Vagina (tissue), 2 donors: ENCODE measurements at regions not wholly inside any gene's neighbourhood (a gene's known extent, or its start where the extent isn't known, plus 50 kb on each side); places are given as distances from the start of the nearest gene placed in this dataset.

ENCODE experiments used
- DNase-seq, 2 donors: peaks; one replicate each; pipeline ENCODE4 v3.0.0-alpha.2; 2017; ENCODE audit errors: extremely low spot score in 2 of 2
- H3K27ac ChIP-seq: fragments of 200-600 bp; sonication (generic); one replicate; pipeline ENCODE4 v1.5.1; 2019
- H3K27me3 ChIP-seq: fragments of 200-600 bp; sonication (generic); one replicate; pipeline ENCODE4 v1.5.1; 2019
- H3K36me3 ChIP-seq, 2 donors: fragments of 200-600 bp; sonication (generic); one replicate each; pipeline ENCODE4 v1.5.1; 2017 to 2019
- H3K4me1 ChIP-seq: fragments of 200-600 bp; sonication (generic); one replicate; pipeline ENCODE4 v1.5.1; 2019
- H3K4me3 ChIP-seq, 2 donors: fragments of 200-600 bp; sonication (generic); 1 replicate in 1 of 2; 2 replicates in 1 of 2; pipeline ENCODE4 v1.5.1; 2016 to 2019
- H3K9me3 ChIP-seq: fragments of 200-600 bp; sonication (generic); one replicate; pipeline ENCODE4 v1.5.1; 2019
- CTCF ChIP-seq, 3 experiments: fragments of 450-650 bp in 2 of 3; fragments of 200-600 bp in 1 of 3; sonication (generic) in 1 of 3; IDR thresholded peaks; one replicate each; pipeline ENCODE4 v1.5.1; 2017 to 2019; ENCODE audit warnings: antibody characterized with exemption in 3 of 3, mild to moderate bottlenecking in 2 of 3, moderate library complexity in 2 of 3
- POLR2A ChIP-seq, 2 donors: fragments of 450-650 bp; IDR thresholded peaks; one replicate each; pipeline ENCODE4 v1.6.1; 2017; ENCODE audit warnings: antibody characterized with exemption in 2 of 2, mild to moderate bottlenecking in 2 of 2, moderate library complexity in 2 of 2
- POLR2AphosphoS5 ChIP-seq, 2 donors: sonication (generic); formaldehyde crosslinking; IDR thresholded peaks; one replicate each; pipeline ENCODE4 v1.9.0; 2017; ENCODE audit warnings: antibody characterized with exemption in 2 of 2, mild to moderate bottlenecking in 2 of 2, low read depth in 1 of 2; ENCODE audit not compliant: insufficient read depth in 1 of 2
- intact Hi-C: fragments of 100-400 bp; cut with DNase I; formaldehyde crosslinking; loops from one replicate; pipeline ENCODE4 v1.15.1; 2023

GRCh38 chr2:239865059-239865639 is 160.0 kb downstream of the NDUFA10 start:
- Histone ChIP-seq H3K36me3 (no peaks in the 10 kb centered on the region), H3K27ac (no peak overlapping the region), H3K27me3 (no peaks in the 10 kb centered on the region), H3K4me3 (no peak overlapping the region), H3K4me1 (no peaks in the 10 kb centered on the region), H3K9me3 (no peaks in the 10 kb centered on the region)
- intact Hi-C loops = no loop called here
- peak in 1 of 2 donors; percentile 90 for DNase-seq
- no peak for TF ChIP-seq POLR2AphosphoS5 (IDR thresholded peaks at IDR 0.05; ENCODE audit: insufficient read depth in 1 of 2, low read depth in 1 of 2)
- TF ChIP-seq CTCF (IDR thresholded peaks at IDR 0.05) = no peak
- no peak for TF ChIP-seq POLR2A (IDR thresholded peaks at IDR 0.05)

GRCh38 chr2:239864247-239865058 is 160.7 kb downstream of the NDUFA10 start:
- Histone ChIP-seq H3K4me1 (no peaks in the 10 kb centered on the region), H3K4me3 (no peak overlapping the region), H3K9me3 (no peaks in the 10 kb centered on the region), H3K27ac (no peak overlapping the region), H3K27me3 (no peaks in the 10 kb centered on the region), H3K36me3 (no peaks in the 10 kb centered on the region)
- DNase-seq = peak; percentile 44 to 70
- intact Hi-C loops = no loop called here
- TF ChIP-seq CTCF (IDR thresholded peaks at IDR 0.05) = no peak
- TF ChIP-seq POLR2AphosphoS5 (IDR thresholded peaks at IDR 0.05; ENCODE audit: insufficient read depth in 1 of 2, low read depth in 1 of 2) = no peak
- no peak for TF ChIP-seq POLR2A (IDR thresholded peaks at IDR 0.05)

- H3K9me3 ChIP-seq = no peaks in the 10 kb centered on the region
- intact Hi-C loops = no loop called here
These were observed 162.5 kb downstream of the NDUFA10 start for GRCh38 chr2:239862613-239863012.

GRCh38 chr2:239858179-239858578 is 167.0 kb downstream of the NDUFA10 start:
- no peaks in the 10 kb centered on the region for H3K36me3 ChIP-seq
- TF ChIP-seq POLR2A (IDR thresholded peaks at IDR 0.05) (no peak), POLR2AphosphoS5 (IDR thresholded peaks at IDR 0.05; ENCODE audit: insufficient read depth in 1 of 2, low read depth in 1 of 2) (no peak), CTCF (IDR thresholded peaks at IDR 0.05) (no peak)
- no peak overlapping the region for H3K27ac ChIP-seq
- H3K4me3 ChIP-seq = no peak overlapping the region
- H3K27me3 ChIP-seq = no peaks in the 10 kb centered on the region
- intact Hi-C loops = no loop called here
- no peaks in the 10 kb centered on the region for H3K9me3 ChIP-seq
- peak in 1 of 2 donors; percentile 40 for DNase-seq
- H3K4me1 ChIP-seq = no peaks in the 10 kb centered on the region

More at GRCh38 chr2:239862613-239863012, 162.5 kb downstream of the NDUFA10 start:
- Histone ChIP-seq H3K27ac (no peak overlapping the region), H3K4me1 (no peaks in the 10 kb centered on the region), H3K27me3 (no peaks in the 10 kb centered on the region), H3K36me3 (no peaks in the 10 kb centered on the region), H3K4me3 (no peak overlapping the region)
- DNase-seq = peak in 1 of 2 donors; percentile 56
- no peak for TF ChIP-seq POLR2A (IDR thresholded peaks at IDR 0.05)
- no peak for TF ChIP-seq CTCF (IDR thresholded peaks at IDR 0.05)
- no peak for TF ChIP-seq POLR2AphosphoS5 (IDR thresholded peaks at IDR 0.05; ENCODE audit: insufficient read depth in 1 of 2, low read depth in 1 of 2)

- Histone ChIP-seq H3K9me3 (no peaks in the 10 kb centered on the region), H3K4me1 (no peaks in the 10 kb centered on the region), H3K27me3 (no peaks in the 10 kb centered on the region), H3K27ac (no peak overlapping the region), H3K36me3 (no peaks in the 10 kb centered on the region), H3K4me3 (no peak overlapping the region)
- intact Hi-C loops = no loop called here
- TF ChIP-seq POLR2AphosphoS5 (IDR thresholded peaks at IDR 0.05; ENCODE audit: insufficient read depth in 1 of 2, low read depth in 1 of 2) (no peak), CTCF (IDR thresholded peaks at IDR 0.05) (no peak), POLR2A (IDR thresholded peaks at IDR 0.05) (no peak)
- peak in 1 of 2 donors; percentile 55 for DNase-seq
These were observed 167.6 kb downstream of the NDUFA10 start for GRCh38 chr2:239857591-239857990.
